GM12878 (cell line): ENCODE measurements at regions not wholly inside any gene's neighbourhood (a gene's known extent, or its start where the extent isn't known, plus 50 kb on each side); places are given as distances from the start of the nearest gene placed in this dataset.

Experiments used
- ATAC-seq: fragments of 200-7000 bp; cut with Tn5 transposase; 3 replicates; pipeline ENCODE4 v1.9.1; 2020; ENCODE audit warnings: mild to moderate bottlenecking, moderate library complexity
- BruUV-seq: library from RNA; stranded (reverse); fragments of 400-500 nt; replicated peaks from 2 replicates; lab custom pipeline; 2021; lab: Mats Ljungman, UMichigan
- CTCF ChIA-PET: fragments of 300-600 bp; sonication (Branson Sonifier 250); formaldehyde crosslinking; extraction: SDS; loops from one replicate; lab custom pipeline; 2021; ENCODE audit warnings: inconsistent platforms; lab: Yijun Ruan, JAX
- POLR2A ChIA-PET: fragments of 350-600 bp; formaldehyde crosslinking; extraction: SDS; loops from one replicate; lab custom pipeline; 2021; ENCODE audit warnings: inconsistent platforms; lab: Charles Lee
- RAD21 ChIA-PET: fragments of 300-600 bp; sonication (Branson Sonifier 250); formaldehyde crosslinking; loops from one replicate; lab custom pipeline; 2023; ENCODE audit warnings: antibody characterized with exemption; ENCODE audit not compliant: unreplicated experiment; lab: Charles Lee
- SMC1A ChIA-PET: fragments of 300-600 bp; sonication (Branson Sonifier 250); formaldehyde crosslinking; loops from one replicate; lab custom pipeline; 2023; ENCODE audit not compliant: unreplicated experiment, uncharacterized antibody; lab: Charles Lee
- DNase-seq: peaks from one replicate; pipeline ENCODE4 v3.0.0-alpha.2; 2011; ENCODE audit warnings: low read depth, low spot score
- FAIRE-seq: peaks from 3 replicates; lab custom pipeline; 2011; peaks lifted over from hg19 to GRCh38; lab: Jason Lieb, UNC
- H2AFZ ChIP-seq: 2 replicates; pipeline ENCODE4 v1.6.0; 2011; ENCODE audit warnings: low read depth, low read length, control low read depth; ENCODE audit not compliant: control insufficient read depth
- H3K27ac ChIP-seq: 2 replicates; pipeline ENCODE4 v1.5.1; 2011; ENCODE audit warnings: control low read depth; ENCODE audit not compliant: control insufficient read depth, insufficient read depth
- H3K27me3 ChIP-seq, 2 experiments: replicated peaks in 1 of 2; 2 replicates each; pipeline versions ENCODE4 v1.6.0 to v1.6.1; 2011; ENCODE audit warnings: low read length in 1 of 2; ENCODE audit not compliant: control insufficient read depth in 2 of 2, insufficient read depth in 2 of 2
- H3K36me3 ChIP-seq, 2 experiments: 2 replicates each; pipeline ENCODE4 v1.5.1; 2011; ENCODE audit warnings: low read length in 1 of 2; ENCODE audit not compliant: control insufficient read depth in 2 of 2, insufficient read depth in 2 of 2
- H3K4me1 ChIP-seq: 2 replicates; pipeline ENCODE4 v1.6.1; 2011; ENCODE audit warnings: mild to moderate bottlenecking, low read length, moderate library complexity, mixed read lengths; ENCODE audit not compliant: control insufficient read depth, insufficient read depth
- H3K4me2 ChIP-seq: 2 replicates; pipeline ENCODE4 v1.6.0; 2011; ENCODE audit warnings: control low read depth; ENCODE audit not compliant: control insufficient read depth, insufficient read depth
- H3K4me3 ChIP-seq: fragments of 200-600 bp; sonication (generic); 2 replicates; pipeline ENCODE4 v1.5.1; 2016
- H3K79me2 ChIP-seq: 2 replicates; pipeline ENCODE4 v1.6.0; 2011; ENCODE audit warnings: low read length; ENCODE audit not compliant: control insufficient read depth, insufficient read depth
- H3K9ac ChIP-seq: 2 replicates; pipeline ENCODE4 v1.8.0; 2011; ENCODE audit warnings: low read length, control low read depth, mixed read lengths; ENCODE audit not compliant: control insufficient read depth, insufficient read depth
- H3K9me3 ChIP-seq: replicated peaks from 3 replicates; pipeline ENCODE4 v1.5.1; 2011; ENCODE audit warnings: mild to moderate bottlenecking, low read length; ENCODE audit not compliant: control insufficient read depth, insufficient read depth
- H4K20me1 ChIP-seq: 2 replicates; pipeline ENCODE4 v1.6.0; 2011; ENCODE audit not compliant: control insufficient read depth, insufficient read depth
- ASH2L ChIP-seq: fragments of 300-600, 200-600 bp; sonication (generic); IDR thresholded peaks from 2 replicates; pipeline ENCODE4 v1.6.1; 2017; ENCODE audit warnings: low read depth, mild to moderate bottlenecking, borderline replicate concordance
- BCL3 ChIP-seq: IDR thresholded peaks from 2 replicates; pipeline ENCODE4 v1.6.1; 2011; ENCODE audit warnings: borderline replicate concordance, low read depth, mild to moderate bottlenecking, moderate library complexity, low read length; ENCODE audit not compliant: insufficient read depth, poor library complexity, severe bottlenecking
- CEBPZ ChIP-seq: fragments of 150-350 bp; IDR thresholded peaks from 2 replicates; pipeline ENCODE4 v1.6.1; 2016; ENCODE audit warnings: low read depth, low read length
- EGR1 ChIP-seq, 2 experiments: IDR thresholded peaks; 1 replicate in 1 of 2; 2 replicates in 1 of 2; pipeline ENCODE4 v1.6.1; 2011 to 2012; ENCODE audit warnings: low read depth in 2 of 2, low read length in 2 of 2, borderline replicate concordance in 1 of 2, mild to moderate bottlenecking in 1 of 2, moderate library complexity in 1 of 2
- FOS ChIP-seq: IDR thresholded peaks from 3 replicates; pipeline ENCODE4 v1.6.1; 2011; ENCODE audit warnings: borderline replicate concordance; ENCODE audit not compliant: insufficient read length; ENCODE audit errors: extremely low read depth
- KAT2A ChIP-seq: conservative IDR thresholded peaks from 2 replicates; pipeline ENCODE4 v1.6.1; 2011; ENCODE audit warnings: low read depth, low read length; ENCODE audit not compliant: control insufficient read depth
- MTA3 ChIP-seq: IDR thresholded peaks from 2 replicates; pipeline ENCODE4 v1.6.1; 2012; ENCODE audit warnings: low read length, inconsistent platforms, borderline replicate concordance
- NFYA ChIP-seq: IDR thresholded peaks from 2 replicates; pipeline ENCODE4 v1.6.1; 2011; ENCODE audit warnings: low read depth, mild to moderate bottlenecking, low read length, improper control_type of control experiment, borderline replicate concordance
- SIX5 ChIP-seq: IDR thresholded peaks from 2 replicates; pipeline ENCODE4 v1.6.1; 2011; ENCODE audit warnings: mild to moderate bottlenecking, low read depth, low read length, moderate library complexity; ENCODE audit not compliant: severe bottlenecking
- SMC3 ChIP-seq: IDR thresholded peaks from 2 replicates; pipeline ENCODE4 v1.6.1; 2011; ENCODE audit warnings: low read length, improper control_type of control experiment, borderline replicate concordance
- TBL1XR1 ChIP-seq: IDR thresholded peaks from 2 replicates; pipeline ENCODE4 v1.6.1; 2012; ENCODE audit warnings: low read depth, low read length, improper control_type of control experiment
- USF1 ChIP-seq: IDR thresholded peaks from 2 replicates; pipeline ENCODE4 v1.6.1; 2011; ENCODE audit warnings: borderline replicate concordance, low read depth, mild to moderate bottlenecking, moderate library complexity, mixed read lengths, low read length; ENCODE audit not compliant: insufficient read depth; ENCODE audit errors: extremely low read length
- USF2 ChIP-seq: IDR thresholded peaks from 2 replicates; pipeline ENCODE4 v1.6.1; 2011; ENCODE audit warnings: low read depth, low read length, improper control_type of control experiment, borderline replicate concordance
- ZBED1 ChIP-seq: IDR thresholded peaks from 2 replicates; pipeline ENCODE4 v1.6.1; 2016; ENCODE audit warnings: borderline replicate concordance
- WGBS: methylation state at CpG from one replicate; pipeline ENCODE4 v1.1.6; 2016; ENCODE audit warnings: low lambda C conversion rate; ENCODE audit not compliant: insufficient replicate concordance, insufficient coverage; ENCODE audit errors: missing lambda C conversion rate; 5-methylcytosine and 5-hydroxymethylcytosine counted together
- in situ Hi-C: fragments of 300-500 bp; cut with MboI; formaldehyde crosslinking; loops from 9 replicates; pipeline ENCODE4 v1.14.3; 2018; ENCODE audit warnings: mixed read lengths
- intact Hi-C: fragments of 100-400 bp; cut with micrococcal nuclease; formaldehyde crosslinking; loops from one replicate; pipeline ENCODE4 v1.14.2; 2022; ENCODE audit not compliant: unreplicated experiment

GRCh38 chr3:90062631-90063200 is 955.3 kb downstream of the EPHA3 start:
- SMC1A ChIA-PET = interaction anchor here (0.9 to 3.0 kb wide), 11 partner anchors 9 to 388 kb away, joined by 3 to 20 read pairs (median 4); no protein-coding TSS in a partner anchor

More at GRCh38 chr3:90062631-90063200, 955.3 kb downstream of the EPHA3 start:
- ATAC-seq (no peak), DNase-seq (no peak), FAIRE-seq (no peak)
- Histone ChIP-seq H3K27ac (no peak overlapping the region), H3K79me2 (no peaks in the 10 kb centered on the region), H3K4me3 (no peak overlapping the region), H3K9ac (no peak overlapping the region), H3K36me3 (no peaks in the 10 kb centered on the region), H3K4me1 (no peaks in the 10 kb centered on the region), H3K9me3 (no peaks in the 10 kb centered on the region), H3K4me2 (no peak overlapping the region), H3K27me3 (no peaks in the 10 kb centered on the region), H2AFZ (no peak overlapping the region), H4K20me1 (no peaks in the 10 kb centered on the region)
- TF ChIP-seq CEBPZ = no peak
- TF ChIP-seq BCL3 = no peak
- no peak for TF ChIP-seq ZBED1
- no peak for TF ChIP-seq MTA3
- no peak for TF ChIP-seq USF1
- no peak for TF ChIP-seq TBL1XR1
- TF ChIP-seq USF2 = no peak
- TF ChIP-seq FOS = no peak
- TF ChIP-seq EGR1 (IDR thresholded peaks at IDR 0.05; ENCODE audit: borderline replicate concordance in 1 of 2, low read depth in 2 of 2, low read length in 2 of 2) = no peak
- TF ChIP-seq SMC3 = no peak
- TF ChIP-seq NFYA = no peak
- TF ChIP-seq ASH2L = no peak
- TF ChIP-seq KAT2A = no peak
- TF ChIP-seq SIX5 = no peak
- RAD21 ChIA-PET = interaction anchor here (2.3 kb wide), 1 partner anchor 29 kb away, joined by 9 read pairs; no protein-coding TSS in a partner anchor
- intact Hi-C loops (no loop called here), in situ Hi-C loops (no loop called here)
- WGBS = 0% methylated on average over 2 of the region's 2 CpGs
- BruUV-seq = no TSS peak
- CTCF ChIA-PET = interaction anchor here (1.1 to 4.2 kb wide), 3 partner anchors 9 to 28 kb away, joined by 3 to 29 read pairs (median 4); no protein-coding TSS in a partner anchor
- POLR2A ChIA-PET = interaction anchor here (1.4 kb wide), 1 partner anchor 48 kb away, joined by 4 read pairs; no protein-coding TSS in a partner anchor
